ENCODE measurements at regions not wholly inside any gene's neighbourhood (a gene's known extent, or its start where the extent isn't known, plus 50 kb on each side); places are given as distances from the start of the nearest gene placed in this dataset.

DNA sequence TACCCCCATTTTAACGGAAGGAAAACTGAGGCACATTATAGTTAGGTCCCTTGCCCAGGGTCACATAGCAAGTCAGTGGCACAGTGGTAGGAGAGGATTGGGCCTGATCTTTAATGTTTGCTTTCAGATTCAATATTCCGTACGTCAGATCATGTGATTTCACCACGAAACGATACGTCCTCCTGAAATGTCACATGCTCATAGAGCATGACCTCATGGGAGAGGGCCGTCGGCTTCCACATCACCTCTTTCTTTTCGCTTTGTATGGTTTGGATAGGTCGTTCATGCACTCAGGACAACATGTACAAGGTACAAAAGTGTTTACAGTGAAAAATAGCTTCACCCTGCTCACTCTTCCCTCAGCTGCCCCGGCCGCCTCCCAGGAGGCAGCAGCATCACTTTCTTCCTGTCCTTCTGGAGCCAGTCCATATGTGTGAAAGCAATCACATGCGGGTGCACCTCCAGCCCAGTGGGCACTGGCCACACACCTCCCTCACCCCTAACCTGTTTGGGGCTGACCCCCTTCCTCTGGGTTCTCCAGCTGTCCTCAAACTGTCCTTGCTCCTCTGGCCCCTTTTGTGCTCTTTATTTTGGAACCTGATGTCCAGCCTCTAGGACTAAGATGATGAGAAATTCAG, 199.9 kb downstream of the FOXL1 start:
- TF ChIP-seq, protein P1, sequence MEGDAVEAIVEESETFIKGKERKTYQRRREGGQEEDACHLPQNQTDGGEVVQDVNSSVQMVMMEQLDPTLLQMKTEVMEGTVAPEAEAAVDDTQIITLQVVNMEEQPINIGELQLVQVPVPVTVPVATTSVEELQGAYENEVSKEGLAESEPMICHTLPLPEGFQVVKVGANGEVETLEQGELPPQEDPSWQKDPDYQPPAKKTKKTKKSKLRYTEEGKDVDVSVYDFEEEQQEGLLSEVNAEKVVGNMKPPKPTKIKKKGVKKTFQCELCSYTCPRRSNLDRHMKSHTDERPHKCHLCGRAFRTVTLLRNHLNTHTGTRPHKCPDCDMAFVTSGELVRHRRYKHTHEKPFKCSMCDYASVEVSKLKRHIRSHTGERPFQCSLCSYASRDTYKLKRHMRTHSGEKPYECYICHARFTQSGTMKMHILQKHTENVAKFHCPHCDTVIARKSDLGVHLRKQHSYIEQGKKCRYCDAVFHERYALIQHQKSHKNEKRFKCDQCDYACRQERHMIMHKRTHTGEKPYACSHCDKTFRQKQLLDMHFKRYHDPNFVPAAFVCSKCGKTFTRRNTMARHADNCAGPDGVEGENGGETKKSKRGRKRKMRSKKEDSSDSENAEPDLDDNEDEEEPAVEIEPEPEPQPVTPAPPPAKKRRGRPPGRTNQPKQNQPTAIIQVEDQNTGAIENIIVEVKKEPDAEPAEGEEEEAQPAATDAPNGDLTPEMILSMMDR (IDR thresholded peaks at IDR 0.05), result no peak
- no peak for TF ChIP-seq POLR2A (IDR thresholded peaks at IDR 0.05)

Data from heart left ventricle (tissue), 13 donors.